GM21737 (cell line): ENCODE measurements at regions not wholly inside any gene's neighbourhood (a gene's known extent, or its start where the extent isn't known, plus 50 kb on each side); places are given as distances from the start of the nearest gene placed in this dataset.
A peak's percentile ranks its signal among the peaks of the same experiment; 100 is the strongest.
"Not testable (repeated sequence)": the region's sequence is repeated elsewhere in the genome, so short reads cannot be mapped to it uniquely, and the experiment has no call there.

Source experiments
- ATAC-seq: cut with Tn5 transposase; IDR thresholded peaks from one replicate; pipeline ENCODE4 v1.9.1; 2021; ENCODE audit warnings: mild to moderate bottlenecking, moderate library complexity; ENCODE audit not compliant: unreplicated experiment

- ATAC-seq: no peak
These were observed 120.2 kb upstream of the MBNL1 start for GRCh38 chr3:152148579-152148978.

- no peak for ATAC-seq
These were observed 118.9 kb upstream of the MBNL1 start for GRCh38 chr3:152149832-152150231.

- no peak for ATAC-seq
These were observed 117.4 kb upstream of the MBNL1 start for GRCh38 chr3:152151216-152151876.

- not testable (repeated sequence) for ATAC-seq
These were observed 116.6 kb upstream of the MBNL1 start for GRCh38 chr3:152151877-152152765.

GRCh38 chr3:152153115-152153514 is 115.6 kb upstream of the MBNL1 start:
- ATAC-seq: not testable (repeated sequence)

GRCh38 chr3:152155246-152156020 is 113.3 kb upstream of the MBNL1 start:
- ATAC-seq: no peak

- no peak for ATAC-seq
These were observed 111.8 kb upstream of the MBNL1 start for GRCh38 chr3:152156880-152157279.

GRCh38 chr3:152157337-152157736 is 111.4 kb upstream of the MBNL1 start:
- ATAC-seq: no peak

GRCh38 chr3:152159328-152159727 is 109.4 kb upstream of the MBNL1 start:
- no peak for ATAC-seq

- ATAC-seq: no peak
These were observed 108.2 kb upstream of the MBNL1 start for GRCh38 chr3:152160350-152161011.

GRCh38 chr3:152172460-152172859 is 96.3 kb upstream of the MBNL1 start:
- no peak for ATAC-seq

- ATAC-seq: no peak
These were observed 95.1 kb upstream of the MBNL1 start for GRCh38 chr3:152173627-152174026.

GRCh38 chr3:152174876-152175527 is 93.7 kb upstream of the MBNL1 start:
- ATAC-seq: no peak

- no peak for ATAC-seq
These were observed 93.2 kb upstream of the MBNL1 start for GRCh38 chr3:152175528-152175889.

GRCh38 chr3:152176241-152176640 is 92.5 kb upstream of the MBNL1 start:
- ATAC-seq: no peak

GRCh38 chr3:152176998-152177397 is 91.7 kb upstream of the MBNL1 start:
- ATAC-seq: no peak

GRCh38 chr3:152177757-152178156 is 91.0 kb upstream of the MBNL1 start:
- peak; percentile 98 for ATAC-seq

- peak; percentile 65 for ATAC-seq
These were observed 85.3 kb upstream of the MBNL1 start for GRCh38 chr3:152183473-152183872.

GRCh38 chr3:152184971-152185686 is 83.6 kb upstream of the MBNL1 start:
- ATAC-seq: no peak
